NCI-H2196 (cell line): ENCODE measurements at regions not wholly inside any gene's neighbourhood (a gene's known extent, or its start where the extent isn't known, plus 50 kb on each side); places are given as distances from the start of the nearest gene placed in this dataset.

Experiments
- DNase-seq: peaks from one replicate; lab custom pipeline; 2025; ENCODE audit not compliant: unreplicated experiment; lab: John Stamatoyannopoulos, UW

DNA sequence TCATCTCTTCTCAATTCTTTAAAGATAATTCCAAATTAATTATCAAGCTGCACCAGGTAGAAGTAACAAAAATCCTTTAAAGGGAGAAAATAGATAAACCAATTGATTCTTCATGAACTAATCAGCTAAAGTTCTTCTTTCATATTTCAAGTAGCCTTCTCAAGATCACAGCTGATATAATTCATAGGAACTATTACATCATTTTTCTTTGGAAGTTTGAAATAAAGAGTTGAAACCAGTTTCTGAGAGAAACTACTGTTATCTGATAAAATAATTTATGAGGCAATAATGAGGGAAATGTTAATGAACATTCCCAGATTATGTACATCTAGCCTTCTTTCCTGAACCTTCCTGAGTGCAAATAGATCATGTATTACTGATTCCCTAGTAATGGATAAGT lies 484.9 kb downstream of the METTL4 start:
- no peak for DNase-seq

DNA sequence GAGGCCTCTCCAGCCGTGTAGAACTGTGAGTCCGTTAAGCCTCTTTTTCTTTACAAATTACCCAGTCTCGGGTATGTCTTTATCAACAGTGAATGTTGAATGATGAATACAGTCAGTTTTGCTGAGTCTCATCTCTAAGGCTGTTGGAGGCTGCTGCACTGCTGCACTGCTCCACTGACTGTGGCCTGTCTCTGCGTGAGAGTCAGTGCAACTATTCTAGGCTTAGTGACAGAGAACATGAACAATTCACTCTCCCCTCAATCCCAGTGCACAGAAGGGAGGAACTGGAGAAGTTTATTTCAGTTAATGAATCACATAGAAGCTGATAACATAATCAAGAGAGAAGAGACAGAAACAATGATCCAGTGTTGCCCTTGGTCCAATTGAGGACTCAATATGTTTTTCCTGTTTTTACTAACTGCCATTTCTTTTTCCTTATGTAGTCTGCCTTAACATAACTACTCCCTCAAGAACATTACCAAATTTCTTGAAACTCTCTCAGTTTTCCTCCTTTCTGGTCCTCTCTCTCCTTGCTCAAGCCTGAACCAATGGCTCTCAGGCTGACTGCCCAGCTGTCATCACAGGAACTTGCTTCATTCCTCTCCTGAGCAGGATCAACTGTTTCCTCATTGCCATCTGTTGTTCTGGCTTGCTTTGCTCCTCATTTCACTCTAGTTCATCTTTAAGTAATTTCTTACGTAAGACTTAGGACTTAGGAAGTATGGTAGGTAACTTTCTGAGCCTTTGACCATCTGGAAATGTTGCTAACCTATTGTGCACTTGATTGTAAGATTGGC lies 483.2 kb downstream of the METTL4 start:
- DNase-seq, result no peak

DNA sequence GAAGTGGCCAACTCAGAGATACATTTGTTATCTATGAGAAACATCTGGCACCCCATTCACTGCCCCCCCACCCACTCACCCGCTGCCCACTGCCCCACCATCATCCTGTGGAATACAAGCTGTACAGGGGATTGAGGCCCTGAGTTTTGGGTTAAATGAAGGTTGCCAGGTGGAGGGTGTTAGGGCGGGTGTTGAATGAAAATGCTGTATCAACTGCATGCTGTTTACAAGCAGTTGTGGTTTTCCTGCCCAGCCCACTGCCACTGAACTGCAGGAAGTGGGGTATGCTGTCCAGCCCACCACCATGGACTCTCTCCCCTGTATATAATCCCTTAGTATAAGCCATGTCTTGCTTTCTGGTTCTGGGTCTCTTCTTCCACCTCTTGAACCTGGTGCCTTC lies 481.9 kb downstream of the METTL4 start:
- no peak for DNase-seq

DNA sequence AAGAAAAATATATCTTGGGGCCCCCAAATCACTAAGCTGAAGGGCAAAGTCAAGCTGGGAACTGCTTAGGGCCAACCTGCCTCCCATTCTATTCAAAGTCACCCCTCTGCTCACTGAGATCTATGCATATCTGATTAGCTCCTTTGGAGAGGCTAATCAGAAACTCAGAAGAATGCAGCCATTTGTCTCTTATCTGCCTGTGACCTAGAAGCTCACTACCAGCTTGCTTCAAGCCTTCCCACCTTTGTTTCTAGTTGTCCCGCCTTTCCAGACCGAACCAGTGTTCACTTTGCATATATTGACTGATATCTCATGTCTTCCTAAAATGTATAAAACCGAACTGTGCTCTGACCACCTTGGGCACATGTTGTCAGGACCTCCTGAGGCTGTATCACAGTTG lies 479.4 kb downstream of the METTL4 start:
- no peak for DNase-seq

DNA sequence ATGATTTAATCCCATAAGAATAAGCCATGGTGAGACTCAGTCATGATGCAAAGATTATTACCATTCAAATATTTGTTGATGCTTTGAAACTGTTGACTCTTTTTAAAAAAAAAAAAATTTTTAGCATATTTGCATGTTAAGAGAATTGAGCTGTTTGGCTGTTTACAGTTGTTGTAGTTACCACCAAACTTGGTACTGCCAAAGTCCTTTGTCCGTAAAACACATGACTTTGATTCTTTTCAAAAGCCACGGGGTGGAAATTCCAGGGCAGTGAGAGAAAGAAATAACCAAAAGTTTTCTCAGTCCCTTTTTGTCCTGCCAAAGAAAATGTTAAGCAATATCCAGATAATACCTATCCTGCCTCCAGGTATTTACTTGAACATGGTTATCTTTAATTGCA lies 474.8 kb downstream of the METTL4 start:
- no peak for DNase-seq

DNA sequence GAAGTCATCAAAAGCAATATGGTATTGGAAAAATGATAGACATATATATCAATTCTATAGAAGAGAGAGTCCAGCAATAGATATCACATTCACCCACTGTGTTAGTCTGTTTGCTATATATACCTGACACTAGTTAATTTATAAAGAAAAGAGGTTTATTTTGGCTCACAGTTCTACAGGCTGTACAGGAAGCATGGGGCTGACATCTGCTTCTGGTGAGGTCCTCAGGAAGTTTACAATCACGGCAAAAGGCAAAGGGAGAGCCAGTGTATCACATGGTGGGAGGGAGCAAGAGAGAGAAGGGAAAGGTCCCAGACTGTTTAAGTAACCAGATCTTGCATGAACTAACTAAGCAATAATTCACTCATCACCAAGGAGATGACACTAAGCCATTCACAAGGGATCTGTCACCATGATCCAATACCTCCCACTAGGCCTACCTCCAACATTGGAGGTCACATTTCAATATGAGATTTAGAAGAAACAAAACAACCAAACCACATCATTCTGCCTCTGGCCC lies 470.6 kb downstream of the METTL4 start:
- DNase-seq, result no peak

DNA sequence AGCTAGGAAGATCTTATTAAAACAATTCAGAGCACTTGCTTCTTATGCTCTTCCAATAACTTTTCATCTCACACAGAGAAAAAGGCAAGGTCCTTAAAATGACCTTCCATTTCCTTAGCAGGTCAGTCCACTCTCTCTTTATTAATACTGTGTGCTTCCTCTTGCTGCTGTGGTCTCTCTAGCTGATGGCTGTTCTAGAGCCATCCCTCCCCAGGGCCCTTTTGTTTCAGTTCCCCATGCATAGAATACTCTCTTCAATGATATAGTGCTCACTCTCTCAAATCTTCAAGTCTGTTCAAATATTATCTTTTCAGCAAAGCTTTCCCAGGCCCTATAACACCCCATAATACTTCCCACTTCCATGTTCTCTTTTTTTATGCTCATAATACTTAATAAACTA lies 469.3 kb downstream of the METTL4 start:
- DNase-seq, result no peak

DNA sequence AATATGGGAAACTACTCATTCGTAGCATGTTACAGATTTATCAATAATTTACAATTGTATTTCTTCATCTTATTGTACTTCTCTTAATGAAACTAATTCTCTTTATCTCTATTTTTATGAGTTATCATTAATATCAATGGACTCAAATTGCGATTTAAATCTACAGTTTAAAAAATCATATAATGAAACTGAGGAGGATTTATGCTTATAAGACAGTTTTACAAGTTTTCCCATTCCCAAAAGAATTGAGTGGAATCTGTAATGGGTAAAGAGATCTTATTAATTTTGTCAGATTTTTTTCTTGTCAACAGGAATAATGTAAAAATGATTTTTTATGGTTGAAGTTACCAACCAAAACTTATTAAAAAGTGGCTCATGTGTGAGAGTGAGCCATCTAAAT lies 468.0 kb downstream of the METTL4 start:
- no peak for DNase-seq

DNA sequence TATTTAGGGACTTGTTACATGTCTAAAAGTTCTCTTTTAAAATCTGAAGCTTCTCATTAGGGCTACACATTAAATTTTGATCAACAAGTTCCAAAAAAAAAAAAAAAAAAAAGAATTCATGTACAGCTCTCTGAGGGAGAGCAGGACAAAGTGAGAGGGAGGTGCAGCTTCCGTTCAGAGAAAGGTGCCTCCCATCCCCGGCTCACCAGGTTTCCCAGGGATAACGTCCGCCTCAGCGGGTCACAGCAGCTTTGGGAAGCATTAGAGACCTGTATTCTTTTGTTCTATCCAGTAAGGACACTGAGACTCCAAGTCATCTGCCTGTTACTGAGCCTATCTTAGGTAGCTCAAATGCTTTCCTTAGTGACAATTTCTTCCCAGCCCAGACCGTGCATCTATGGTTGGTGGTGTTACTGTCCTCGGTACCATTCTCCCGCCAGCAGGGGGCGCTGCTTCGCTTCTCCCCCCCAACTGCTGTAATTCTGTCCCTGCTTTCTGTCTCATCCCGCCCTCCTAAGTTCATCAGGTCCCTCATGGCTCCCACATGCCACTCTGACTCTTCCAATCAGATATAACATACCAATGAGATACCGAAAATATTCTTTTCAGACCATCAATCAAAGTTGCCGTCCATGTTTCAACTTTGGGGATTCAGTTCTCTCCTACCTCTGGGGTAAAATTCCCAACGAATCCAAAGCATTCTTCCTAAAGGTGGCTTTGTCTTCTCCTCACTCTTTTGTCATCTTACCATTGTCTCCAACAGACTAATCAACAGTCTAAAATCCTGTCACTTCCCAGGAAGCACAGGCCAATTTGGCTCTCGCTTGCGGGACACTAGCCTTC lies 466.5 kb downstream of the METTL4 start:
- no peak for DNase-seq

DNA sequence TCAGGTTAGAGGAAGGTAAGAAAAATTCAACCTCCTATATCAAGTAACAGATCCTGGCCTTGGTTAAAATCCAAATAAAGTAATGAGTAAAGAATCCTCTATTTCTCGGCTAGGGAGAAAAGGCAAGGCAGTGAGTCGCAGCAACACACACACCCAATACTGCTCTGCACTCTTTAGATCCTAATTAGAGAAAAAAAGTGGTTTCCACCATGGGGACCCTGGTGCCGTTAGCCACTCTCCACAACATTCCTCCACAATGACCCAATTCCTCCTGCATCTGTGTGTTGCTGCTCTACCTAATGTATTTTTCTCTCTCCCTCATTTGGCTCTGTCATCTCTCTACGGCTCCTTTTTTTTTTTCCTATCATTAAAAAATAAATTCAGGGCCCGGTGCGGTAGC lies 462.7 kb downstream of the METTL4 start:
- DNase-seq, result no peak

DNA sequence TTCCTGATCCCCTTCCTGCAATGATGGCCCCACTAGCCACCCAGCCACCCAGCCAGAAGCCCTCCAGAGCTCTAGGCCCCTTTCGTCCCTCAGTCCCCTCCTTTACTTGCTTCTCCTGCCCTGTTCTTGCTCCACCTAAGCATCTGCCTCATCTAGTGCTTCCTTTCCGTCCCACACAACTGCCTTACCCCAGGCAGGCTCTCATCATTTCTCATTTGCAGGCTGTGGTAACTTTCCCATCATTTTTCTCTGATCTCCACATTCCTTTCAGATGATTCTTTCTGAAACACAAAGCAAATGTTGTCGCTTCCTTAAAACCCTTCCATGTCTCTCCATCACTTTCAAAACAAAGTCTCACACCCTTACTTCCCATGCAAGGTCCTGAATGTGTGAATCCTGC lies 459.8 kb downstream of the METTL4 start:
- DNase-seq, result no peak

DNA sequence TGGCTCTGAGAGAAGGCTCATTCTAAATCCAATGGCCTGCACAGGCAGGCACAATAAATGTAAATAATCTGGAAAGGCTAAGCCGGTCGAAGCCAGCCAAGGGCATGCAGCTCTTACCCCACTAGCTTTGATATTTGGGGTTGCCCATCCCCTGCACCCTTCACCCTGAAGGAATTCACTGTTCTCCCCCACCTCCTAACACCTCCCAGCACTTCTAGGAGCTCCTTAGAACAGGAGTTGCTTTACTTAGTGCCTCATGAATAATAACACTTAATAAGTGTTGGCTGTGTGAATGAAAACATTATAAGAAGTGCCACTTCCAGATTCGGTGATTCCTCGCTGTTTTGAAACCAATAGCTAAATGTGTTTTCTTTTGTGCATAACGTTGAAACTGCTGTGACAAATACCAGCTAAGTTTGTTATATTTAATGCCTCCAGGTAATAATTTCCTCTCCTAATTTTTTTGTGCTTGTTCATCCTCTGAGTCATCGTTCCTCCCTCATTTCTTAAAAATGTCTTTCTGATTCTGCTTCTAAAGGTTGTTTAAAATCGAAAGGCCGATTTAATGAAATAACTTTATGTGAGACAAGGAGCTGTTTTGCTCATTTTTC lies 458.8 kb downstream of the METTL4 start:
- no peak for DNase-seq

DNA sequence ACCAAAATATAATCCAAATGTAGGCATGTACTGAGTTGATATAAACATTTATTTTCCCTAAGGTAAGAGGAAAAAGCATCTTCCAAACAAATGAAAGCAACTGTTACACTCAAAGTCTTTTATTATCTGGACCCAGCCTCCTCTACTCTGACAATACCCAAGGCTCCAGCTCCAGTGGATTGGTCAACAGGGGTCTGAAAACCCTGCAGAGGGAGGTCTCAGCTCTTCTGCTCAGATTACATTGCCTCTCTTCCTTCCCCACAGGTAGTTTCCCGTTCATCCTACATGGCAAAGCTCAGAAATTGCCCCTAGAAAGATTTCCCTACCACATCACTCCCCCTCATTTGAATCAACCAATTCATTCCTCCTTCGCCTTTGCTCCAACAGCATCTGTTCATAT lies 457.0 kb downstream of the METTL4 start:
- DNase-seq, result no peak

DNA sequence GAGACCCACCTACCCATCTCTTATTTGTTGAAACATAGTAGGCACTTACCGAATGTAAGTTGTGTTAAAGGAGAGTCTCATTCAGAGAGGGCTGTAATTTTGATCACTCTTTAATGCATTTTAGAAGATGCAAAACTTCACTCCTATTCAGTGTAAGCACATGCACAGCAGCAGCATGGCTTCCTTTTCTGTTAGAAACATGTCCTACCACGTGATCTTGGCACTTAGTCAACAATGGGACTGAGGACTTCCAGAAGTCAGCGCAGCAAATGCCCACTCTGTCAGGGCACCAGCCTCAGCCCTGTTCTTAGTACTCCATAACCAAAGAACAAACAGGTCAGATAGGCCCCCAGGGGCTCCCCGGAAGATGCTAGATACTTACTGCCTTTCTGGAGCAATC lies 456.5 kb downstream of the METTL4 start:
- DNase-seq, result no peak

DNA sequence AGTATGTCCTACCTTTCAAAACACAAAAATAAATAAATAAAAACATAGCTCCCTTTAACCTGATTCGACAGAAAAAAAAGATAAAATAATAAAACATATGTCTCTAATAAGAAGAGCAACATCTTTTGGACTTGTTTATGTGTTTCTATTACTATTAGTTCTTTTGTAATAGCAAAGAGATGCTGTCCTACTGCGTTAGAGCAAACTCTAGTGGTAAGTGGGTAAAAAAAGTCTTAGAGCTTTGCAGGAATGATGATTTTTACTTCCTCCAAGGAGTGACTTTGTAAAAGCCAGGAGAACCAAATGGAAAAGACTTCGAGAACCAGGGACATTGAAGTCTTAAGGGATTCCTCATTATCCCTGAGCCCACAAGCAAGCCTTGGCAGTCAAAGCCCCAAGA lies 450.1 kb downstream of the METTL4 start:
- DNase-seq, result no peak

DNA sequence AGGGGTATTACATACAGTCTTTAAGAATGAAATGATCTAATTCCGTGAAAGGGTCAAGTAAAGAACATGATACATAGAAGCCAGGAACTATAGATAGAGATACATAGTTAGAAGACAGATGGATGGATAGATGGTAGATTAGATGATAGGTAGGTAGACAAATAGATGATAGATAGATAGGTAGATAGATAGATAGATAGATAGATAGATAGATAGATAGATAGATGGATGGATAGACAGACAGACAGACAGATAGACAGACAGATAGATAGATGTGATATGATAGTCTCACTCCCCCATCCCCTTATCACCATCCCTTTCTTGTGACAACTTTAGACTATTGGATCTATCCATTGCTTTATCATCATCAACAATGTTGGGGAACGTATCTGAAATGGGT lies 448.2 kb downstream of the METTL4 start:
- no peak for DNase-seq

DNA sequence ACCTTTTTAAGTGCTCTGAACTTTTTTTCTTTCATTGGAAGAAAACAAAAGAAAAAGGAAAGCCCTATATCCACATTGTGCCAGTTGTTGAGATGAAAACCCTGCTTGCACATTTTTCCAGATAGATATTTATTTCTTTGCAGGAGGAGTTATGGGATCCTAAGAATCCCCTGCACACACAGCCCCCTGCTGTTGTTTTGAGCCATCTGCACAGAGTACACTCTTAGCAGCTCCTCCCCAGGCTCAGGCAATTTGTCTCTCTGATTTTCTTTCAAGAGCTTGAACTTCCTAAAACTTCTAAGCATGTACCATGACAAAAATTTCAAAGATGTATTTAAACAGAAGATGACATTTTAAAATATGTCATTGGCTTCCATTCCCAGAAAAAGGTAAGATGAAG lies 436.9 kb downstream of the METTL4 start:
- no peak for DNase-seq

DNA sequence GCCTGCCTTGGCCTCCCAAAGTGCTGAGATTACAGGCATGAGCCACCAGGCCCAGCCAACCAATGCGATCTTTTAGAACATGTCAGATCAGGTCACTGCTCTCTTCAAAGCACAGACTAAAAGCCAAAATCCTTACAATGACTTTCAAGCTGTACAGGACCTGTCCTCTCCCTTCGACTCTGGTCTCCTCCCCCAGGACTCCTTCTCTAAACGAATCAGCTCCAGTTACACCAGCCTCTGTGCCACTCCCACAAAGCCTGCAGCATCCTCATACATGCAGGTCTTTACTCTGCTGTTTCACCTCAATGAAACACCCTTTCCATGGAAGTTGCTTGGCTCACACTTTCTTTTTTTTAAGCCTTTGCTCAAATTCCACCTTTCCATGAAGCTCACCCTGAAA lies 436.0 kb downstream of the METTL4 start:
- DNase-seq, result no peak

DNA sequence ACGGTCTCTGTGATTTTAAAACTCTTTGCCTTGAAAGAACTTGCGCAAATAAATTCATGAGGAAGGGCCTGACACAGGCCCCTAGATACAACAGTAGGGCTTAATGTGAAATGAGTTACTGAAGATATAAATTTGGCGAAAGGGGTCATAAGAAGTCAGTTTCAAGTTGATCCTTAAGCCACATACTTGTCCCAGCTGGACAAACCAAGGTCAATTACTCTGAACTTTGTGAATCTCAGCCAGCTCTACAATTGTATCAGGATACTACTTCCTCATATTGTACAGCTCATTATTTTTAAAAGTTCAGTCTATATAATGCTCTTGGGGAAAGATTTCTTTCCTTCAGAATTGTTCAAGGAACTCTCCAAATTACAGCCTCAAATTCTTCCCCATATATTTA lies 432.8 kb downstream of the METTL4 start:
- no peak for DNase-seq

DNA sequence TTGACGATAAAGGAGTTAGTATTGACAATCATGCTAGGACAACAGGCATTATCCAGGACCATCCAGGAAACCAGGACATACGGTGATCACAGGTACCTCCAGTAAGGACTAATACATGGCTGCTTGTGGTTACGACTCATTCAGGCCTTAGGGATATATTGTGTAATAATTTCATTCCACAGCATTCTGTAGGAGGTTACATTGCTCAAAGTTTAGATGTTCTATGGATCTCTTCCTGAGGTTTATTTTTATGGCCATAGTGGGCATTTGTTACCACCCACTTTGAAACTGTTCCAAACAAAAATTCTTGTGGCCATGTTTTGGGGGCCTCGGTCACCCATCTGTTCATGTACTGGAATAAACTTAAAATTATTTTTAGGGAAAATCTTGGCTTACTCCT lies 431.6 kb downstream of the METTL4 start:
- DNase-seq, result no peak

DNA sequence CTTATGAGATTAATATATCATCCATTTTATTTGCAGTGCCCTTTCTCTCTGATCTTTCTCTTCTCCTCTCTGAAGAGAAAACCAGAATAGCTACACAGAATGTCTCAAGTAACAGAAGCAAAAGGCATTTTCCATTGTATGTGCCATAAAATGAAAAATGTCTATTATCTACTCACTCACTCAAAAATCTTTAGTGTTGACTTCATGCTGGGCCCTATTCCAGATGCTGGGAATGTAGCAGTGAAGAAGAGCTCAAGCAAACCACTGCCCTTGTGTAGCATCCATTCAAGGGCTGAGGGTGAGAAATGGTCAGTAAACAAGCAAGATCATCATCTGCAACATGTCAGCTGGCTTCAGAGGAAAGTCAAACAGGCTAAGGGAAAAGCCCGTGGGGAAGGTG lies 427.7 kb downstream of the METTL4 start:
- no peak for DNase-seq

DNA sequence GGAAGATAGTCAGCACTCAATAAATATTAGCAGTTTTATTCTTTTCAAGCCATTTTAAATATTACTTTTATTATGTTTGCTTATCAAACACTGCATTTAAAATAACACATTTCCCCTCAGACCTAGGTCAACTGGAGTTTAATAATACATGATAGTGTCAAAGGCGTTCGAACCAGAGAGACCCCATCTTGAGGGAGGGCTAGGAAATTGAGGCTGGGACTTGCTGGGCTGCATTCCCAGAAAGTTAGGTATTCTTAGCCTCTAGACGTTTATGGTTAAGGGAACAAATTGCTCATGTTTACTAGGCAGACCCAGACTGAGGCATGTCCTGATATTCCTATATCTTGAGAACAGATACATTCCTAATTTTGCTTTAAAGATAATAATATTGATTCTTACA lies 426.5 kb downstream of the METTL4 start:
- DNase-seq, result no peak
